OCI-LY1 (cell line): ENCODE measurements at regions not wholly inside any gene's neighbourhood (a gene's known extent, or its start where the extent isn't known, plus 50 kb on each side); places are given as distances from the start of the nearest gene placed in this dataset.
"Not testable (repeated sequence)": the region's sequence is repeated elsewhere in the genome, so short reads cannot be mapped to it uniquely, and the experiment has no call there.

Experiments used
- H2AFZ ChIP-seq: fragments of 200-600 bp; sonication (generic), shearing (Covaris generic); 2 replicates; pipeline ENCODE4 v1.6.0; 2014; ENCODE audit warnings: antibody characterized with exemption, mild to moderate bottlenecking, low read length
- H3F3A ChIP-seq: fragments of 200-600 bp; sonication (generic), shearing (Covaris generic); 2 replicates; pipeline ENCODE4 v1.6.0; 2014; ENCODE audit warnings: mild to moderate bottlenecking, antibody characterized with exemption, low read length, moderate library complexity; ENCODE audit not compliant: insufficient read depth
- H3K27ac ChIP-seq: fragments of 200-600 bp; sonication (generic); 2 replicates; pipeline ENCODE4 v1.5.1; 2014; ENCODE audit warnings: low read length, mixed run types, mild to moderate bottlenecking, low read depth; ENCODE audit not compliant: poor library complexity, severe bottlenecking
- H3K27me3 ChIP-seq: fragments of 200-600 bp; sonication (generic); 2 replicates; pipeline ENCODE4 v1.6.0; 2014; ENCODE audit warnings: antibody characterized with exemption, mild to moderate bottlenecking, low read length, moderate library complexity; ENCODE audit not compliant: insufficient read depth
- H3K36me3 ChIP-seq: fragments of 200-600 bp; sonication (generic); 2 replicates; pipeline ENCODE4 v1.6.1; 2014; ENCODE audit warnings: mild to moderate bottlenecking, antibody characterized with exemption, low read length, moderate library complexity, mixed read lengths; ENCODE audit not compliant: insufficient read depth
- H3K4me1 ChIP-seq: fragments of 200-600 bp; sonication (generic); 2 replicates; pipeline ENCODE4 v1.5.1; 2014; ENCODE audit warnings: mild to moderate bottlenecking, low read length, moderate library complexity; ENCODE audit not compliant: insufficient read depth, severe bottlenecking
- H3K4me2 ChIP-seq: fragments of 200-600 bp; sonication (generic), shearing (Covaris generic); 2 replicates; pipeline ENCODE4 v1.6.1; 2014; ENCODE audit warnings: low read length
- H3K4me3 ChIP-seq: fragments of 200-600 bp; sonication (generic); 2 replicates; pipeline ENCODE4 v1.5.1; 2014; ENCODE audit warnings: low read length, low read depth, mild to moderate bottlenecking, mixed read lengths; ENCODE audit not compliant: poor library complexity, severe bottlenecking
- H3K79me2 ChIP-seq: fragments of 200-600 bp; shearing (Covaris generic); 2 replicates; pipeline ENCODE4 v1.6.1; 2016; ENCODE audit warnings: mixed run types, low read length, mixed read lengths; ENCODE audit not compliant: insufficient read depth
- H3K9ac ChIP-seq: fragments of 200-600 bp; sonication (generic), shearing (Covaris generic); 2 replicates; pipeline ENCODE4 v1.6.1; 2014; ENCODE audit warnings: mild to moderate bottlenecking, low read length, mixed read lengths
- H3K9me2 ChIP-seq: fragments of 200-600 bp; sonication (generic), shearing (Covaris generic); 2 replicates; pipeline ENCODE4 v1.6.1; 2014; ENCODE audit warnings: low read depth, mild to moderate bottlenecking, low read length, mixed read lengths
- H3K9me3 ChIP-seq: fragments of 200-600 bp; shearing (Covaris generic); 2 replicates; pipeline ENCODE4 v1.6.1; 2014; ENCODE audit warnings: low read length, mixed read lengths
- H4K20me1 ChIP-seq: fragments of 200-600 bp; sonication (generic), shearing (Covaris generic); 2 replicates; pipeline ENCODE4 v1.6.0; 2016; ENCODE audit warnings: mild to moderate bottlenecking, low read length; ENCODE audit not compliant: insufficient read depth
- CTCF ChIP-seq: fragments of 200-600 bp; sonication (generic), shearing (Covaris generic); IDR thresholded peaks from 2 replicates; pipeline ENCODE4 v1.5.1; 2017; ENCODE audit warnings: mild to moderate bottlenecking, antibody characterized with exemption, low read length, moderate library complexity, mixed read lengths
- EZH2 ChIP-seq: fragments of 200-600 bp; sonication (generic), shearing (Covaris generic); IDR thresholded peaks from 2 replicates; pipeline ENCODE4 v1.8.0; 2017; ENCODE audit warnings: borderline replicate concordance, mixed run types, mild to moderate bottlenecking, antibody characterized with exemption, low read length, moderate library complexity, mixed read lengths

GRCh38 chr7:79740076-79740475 is 286.6 kb upstream of the MAGI2 start:
- no peaks in the 10 kb centered on the region for H3K27me3 ChIP-seq
- H3K27ac ChIP-seq = no peak overlapping the region
- H3K9me3 ChIP-seq = no peaks in the 10 kb centered on the region
- H3K79me2 ChIP-seq = no peaks in the 10 kb centered on the region
- no peaks in the 10 kb centered on the region for H3F3A ChIP-seq
- no peak for TF ChIP-seq EZH2
- no peak for TF ChIP-seq CTCF
- no peak overlapping the region for H2AFZ ChIP-seq
- no peaks in the 10 kb centered on the region for H4K20me1 ChIP-seq
- H3K4me1 ChIP-seq = no peaks in the 10 kb centered on the region
- H3K4me3 ChIP-seq = no peak overlapping the region
- H3K9ac ChIP-seq = no peak overlapping the region
- H3K4me2 ChIP-seq = no peak overlapping the region
- H3K9me2 ChIP-seq = no peaks in the 10 kb centered on the region
- no peaks in the 10 kb centered on the region for H3K36me3 ChIP-seq

- H3K36me3 ChIP-seq, H3K4me2 ChIP-seq, H3K4me3 ChIP-seq, H3F3A ChIP-seq, H3K9me3 ChIP-seq, H3K9me2 ChIP-seq, H3K79me2 ChIP-seq, H3K4me1 ChIP-seq, H2AFZ ChIP-seq, H4K20me1 ChIP-seq, H3K9ac ChIP-seq, H3K27ac ChIP-seq, H3K27me3 ChIP-seq: not testable (repeated sequence)
These were observed 285.7 kb upstream of the MAGI2 start for GRCh38 chr7:79739036-79739709.

GRCh38 chr7:79736418-79736817 is 283.0 kb upstream of the MAGI2 start:
- no peak overlapping the region for H3K4me3 ChIP-seq

More at GRCh38 chr7:79736418-79736817, 283.0 kb upstream of the MAGI2 start:
- H3K9me3 ChIP-seq = peaks cover 5% of the 10 kb centered on the region; the same call in 1 of the 2 replicates
- no peak overlapping the region for H3K27ac ChIP-seq
- H3K27me3 ChIP-seq = no peaks in the 10 kb centered on the region
- no peaks in the 10 kb centered on the region for H3K4me1 ChIP-seq
- H3F3A ChIP-seq = no peaks in the 10 kb centered on the region
- TF ChIP-seq CTCF (no peak), EZH2 (no peak)
- no peaks in the 10 kb centered on the region for H3K36me3 ChIP-seq
- no peaks in the 10 kb centered on the region for H3K9me2 ChIP-seq
- H3K79me2 ChIP-seq = no peaks in the 10 kb centered on the region
- H4K20me1 ChIP-seq = no peaks in the 10 kb centered on the region
- H3K9ac ChIP-seq = no peak overlapping the region
- H2AFZ ChIP-seq = no peak overlapping the region
- H3K4me2 ChIP-seq = no peak overlapping the region
